Fibroblast of the aortic adventitia (primary cell): ENCODE measurements at regions not wholly inside any gene's neighbourhood (a gene's known extent, or its start where the extent isn't known, plus 50 kb on each side); places are given as distances from the start of the nearest gene placed in this dataset.

Source experiments
- DNase-seq: peaks from one replicate; pipeline ENCODE4 v3.0.0-alpha.2; 2010; ENCODE audit warnings: low read depth
- H3K4me3 ChIP-seq: 2 replicates; pipeline ENCODE4 v1.5.1; 2011; ENCODE audit warnings: low read depth, mild to moderate bottlenecking, control low read depth, low read length, moderate library complexity
- CTCF ChIP-seq: IDR thresholded peaks from 2 replicates; pipeline ENCODE4 v1.5.1; 2011; ENCODE audit warnings: mild to moderate bottlenecking, low read length, control low read depth, inconsistent platforms; ENCODE audit not compliant: insufficient read depth

GRCh38 chr10:108411206-108411605 is 1246.7 kb upstream of the SORCS1 start:
- DNase-seq = no peak
- H3K4me3 ChIP-seq = no peak overlapping the region
- no peak for TF ChIP-seq CTCF

GRCh38 chr10:108410236-108410635 is 1245.7 kb upstream of the SORCS1 start:
- TF ChIP-seq CTCF = no peak
- DNase-seq = no peak
- no peak overlapping the region for H3K4me3 ChIP-seq

GRCh38 chr10:108409306-108409705 is 1244.8 kb upstream of the SORCS1 start:
- no peak for TF ChIP-seq CTCF
- no peak for DNase-seq
- no peak overlapping the region for H3K4me3 ChIP-seq

- no peak for TF ChIP-seq CTCF
- no peak overlapping the region for H3K4me3 ChIP-seq
- no peak for DNase-seq
Observed at GRCh38 chr10:108404155-108404554, 1239.6 kb upstream of the SORCS1 start.

GRCh38 chr10:108399465-108399864 is 1235.0 kb upstream of the SORCS1 start:
- H3K4me3 ChIP-seq = no peak overlapping the region
- TF ChIP-seq CTCF = no peak
- no peak for DNase-seq

GRCh38 chr10:108393089-108393488 is 1228.6 kb upstream of the SORCS1 start:
- no peak for TF ChIP-seq CTCF
- DNase-seq = peak; percentile 71
- H3K4me3 ChIP-seq = no peak overlapping the region

- peak; percentile 68 for DNase-seq
- TF ChIP-seq CTCF = no peak
- no peak overlapping the region for H3K4me3 ChIP-seq
Observed at GRCh38 chr10:108392286-108392685, 1227.8 kb upstream of the SORCS1 start.
